HCT116 (cell line): ENCODE measurements at regions not wholly inside any gene's neighbourhood (a gene's known extent, or its start where the extent isn't known, plus 50 kb on each side); places are given as distances from the start of the nearest gene placed in this dataset.
"Not testable (repeated sequence)": the region's sequence is repeated elsewhere in the genome, so short reads cannot be mapped to it uniquely, and the experiment has no call there.

ENCODE experiments used
- ATAC-seq: fragments of 200-7000 bp; cut with Tn5 transposase; 2 replicates; pipeline ENCODE4 v1.9.1; 2020; ENCODE audit warnings: mild to moderate bottlenecking, moderate library complexity
- BruUV-seq: library from RNA; stranded (reverse); fragments of 400-500 nt; replicated peaks from 2 replicates; lab custom pipeline; 2021; lab: Mats Ljungman, UMichigan
- CTCF ChIA-PET: fragments of 300-600 bp; sonication (Branson Sonifier 250); formaldehyde crosslinking; loops from one replicate; lab custom pipeline; 2021; ENCODE audit warnings: antibody characterized with exemption; lab: Charles Lee
- POLR2A ChIA-PET: fragments of 300-600, 350-600 bp; sonication (Branson Sonifier 250); formaldehyde crosslinking; loops from one replicate; lab custom pipeline; 2021; ENCODE audit warnings: antibody characterized with exemption; lab: Charles Lee
- RAD21 ChIA-PET, 2 experiments: fragments of 300-600 bp; sonication (Branson Sonifier 250); formaldehyde crosslinking; loops; one replicate each; lab custom pipeline; 2023; ENCODE audit warnings: low total read pairs in 2 of 2; ENCODE audit not compliant: uncharacterized antibody in 2 of 2, unreplicated experiment in 2 of 2, low non-redundant PET in 1 of 2; lab: Charles Lee
- DNase-seq: peaks from one replicate; pipeline ENCODE4 v3.0.0-alpha.2; 2010; ENCODE audit warnings: low read depth, low spot score
- H2AFZ ChIP-seq: fragments of 200-600 bp; shearing (Covaris generic), sonication (generic); 2 replicates; pipeline ENCODE4 v1.6.1; 2017; ENCODE audit warnings: low read depth, mixed run types, mixed read lengths, antibody characterized with exemption, low read length; ENCODE audit not compliant: poor library complexity, severe bottlenecking
- H3K27ac ChIP-seq: 2 replicates; pipeline ENCODE4 v1.5.1; 2012; ENCODE audit warnings: low read depth, low read length
- H3K27me3 ChIP-seq: fragments of 200-600 bp; sonication (generic); 2 replicates; pipeline ENCODE4 v1.6.1; 2016; ENCODE audit warnings: mixed run types, low read length, mixed read lengths; ENCODE audit not compliant: insufficient read depth
- H3K36me3 ChIP-seq, 2 experiments: fragments of 200-500 bp in 1 of 2; fragments of 200-600 bp in 1 of 2; sonication (Bioruptor generic) in 1 of 2; sonication (generic) in 1 of 2; 2 replicates each; pipeline versions ENCODE4 v1.5.1 to v1.6.1; 2014 to 2016; ENCODE audit warnings: low read length in 2 of 2, inconsistent platforms in 1 of 2, mixed read lengths in 1 of 2, mixed run types in 1 of 2; ENCODE audit not compliant: insufficient read depth in 2 of 2, control insufficient read depth in 1 of 2
- H3K4me1 ChIP-seq, 2 experiments: fragments of 200-600 bp in 1 of 2; sonication (generic) in 1 of 2; 2 replicates each; pipeline versions ENCODE4 v1.5.1 to v1.6.1; 2012 to 2017; ENCODE audit warnings: low read length in 2 of 2, inconsistent platforms in 1 of 2, mild to moderate bottlenecking in 1 of 2, mixed read lengths in 1 of 2, mixed run types in 1 of 2, moderate library complexity in 1 of 2; ENCODE audit not compliant: insufficient read depth in 2 of 2, control insufficient read depth in 1 of 2
- H3K4me2 ChIP-seq: fragments of 200-600 bp; sonication (generic); 2 replicates; pipeline ENCODE4 v1.6.1; 2017; ENCODE audit warnings: mixed run types, low read length, mixed read lengths
- H3K4me3 ChIP-seq, 2 experiments: fragments of 200-600 bp in 1 of 2; sonication (generic) in 1 of 2; replicated peaks in 1 of 2; 2 replicates each; pipeline ENCODE4 v1.5.1; 2011 to 2016; ENCODE audit warnings: low read length in 2 of 2, control low read depth in 1 of 2, low read depth in 1 of 2, mild to moderate bottlenecking in 1 of 2, mixed read lengths in 1 of 2, mixed run types in 1 of 2
- H3K79me2 ChIP-seq: fragments of 200-600 bp; sonication (generic); 2 replicates; pipeline ENCODE4 v1.6.1; 2017; ENCODE audit warnings: mild to moderate bottlenecking, mixed run types, low read length, moderate library complexity, mixed read lengths; ENCODE audit not compliant: insufficient read depth
- H3K9ac ChIP-seq: fragments of 200-600 bp; sonication (generic); 2 replicates; pipeline ENCODE4 v1.6.1; 2016; ENCODE audit warnings: low read length, mixed read lengths
- H3K9me2 ChIP-seq: fragments of 200-600 bp; sonication (generic), shearing (Covaris generic); 2 replicates; pipeline ENCODE4 v1.6.1; 2017; ENCODE audit warnings: mixed run types, mild to moderate bottlenecking, moderate library complexity; ENCODE audit not compliant: insufficient read depth
- H3K9me3 ChIP-seq, 2 experiments: fragments of 200-500 bp in 1 of 2; fragments of 200-600 bp in 1 of 2; sonication (Bioruptor generic) in 1 of 2; sonication (generic) in 1 of 2; 2 replicates each; pipeline ENCODE4 v1.6.1; 2014 to 2017; ENCODE audit warnings: low read length in 2 of 2, mixed read lengths in 2 of 2, inconsistent platforms in 1 of 2, low read depth in 1 of 2, mild to moderate bottlenecking in 1 of 2, mixed run types in 1 of 2, moderate library complexity in 1 of 2; ENCODE audit not compliant: control insufficient read depth in 1 of 2, insufficient read depth in 1 of 2
- H4K20me1 ChIP-seq: fragments of 200-600 bp; sonication (generic), shearing (Covaris generic); 2 replicates; pipeline ENCODE4 v1.6.1; 2017; ENCODE audit warnings: mixed run types, mild to moderate bottlenecking, moderate library complexity; ENCODE audit not compliant: insufficient read depth
- CBX3 ChIP-seq: IDR thresholded peaks from 2 replicates; pipeline ENCODE4 v1.6.1; 2012; ENCODE audit warnings: low read depth
- CEBPB ChIP-seq: IDR thresholded peaks from 2 replicates; pipeline ENCODE4 v1.6.1; 2012; ENCODE audit warnings: low read depth
- EZH2phosphoT487 ChIP-seq: fragments of 200-600 bp; IDR thresholded peaks from 2 replicates; pipeline ENCODE4 v1.6.1; 2018; ENCODE audit warnings: antibody characterized with exemption, borderline replicate concordance
- FOSL1 ChIP-seq: IDR thresholded peaks from 2 replicates; pipeline ENCODE4 v1.6.1; 2012; ENCODE audit warnings: low read depth
- POLR2A ChIP-seq: IDR thresholded peaks from 2 replicates; pipeline ENCODE4 v1.7.0; 2011; ENCODE audit warnings: borderline replicate concordance; ENCODE audit not compliant: insufficient read depth, insufficient read length; ENCODE audit errors: extremely low read depth
- RAD21 ChIP-seq: IDR thresholded peaks from 2 replicates; pipeline ENCODE4 v1.6.1; 2012; ENCODE audit warnings: low read depth, mild to moderate bottlenecking
- REST ChIP-seq: IDR thresholded peaks from 2 replicates; pipeline ENCODE4 v1.6.1; 2012; ENCODE audit warnings: low read depth
- SIN3A ChIP-seq: IDR thresholded peaks from 2 replicates; pipeline ENCODE4 v1.6.1; 2012; ENCODE audit warnings: low read depth
- SP1 ChIP-seq: IDR thresholded peaks from 2 replicates; pipeline ENCODE4 v1.6.1; 2012; ENCODE audit warnings: low read depth
- SRF ChIP-seq: IDR thresholded peaks from 2 replicates; pipeline ENCODE4 v1.6.1; 2012; ENCODE audit warnings: low read depth
- TCF7L2 ChIP-seq: IDR thresholded peaks from 2 replicates; pipeline ENCODE4 v1.7.0; 2011; ENCODE audit warnings: borderline replicate concordance, inconsistent platforms; ENCODE audit not compliant: insufficient read depth, insufficient read length; ENCODE audit errors: extremely low read depth
- ZNF274 ChIP-seq: fragments of 200-500 bp; sonication (Bioruptor generic); IDR thresholded peaks from 2 replicates; pipeline ENCODE4 v1.6.1; 2014; ENCODE audit warnings: mild to moderate bottlenecking, low read depth, low read length, inconsistent platforms
- intact Hi-C: fragments of 100-400 bp; cut with micrococcal nuclease; formaldehyde crosslinking; loops from 2 replicates; pipeline ENCODE4 v1.10.0; 2022

GRCh38 chr6:86407128-86407527, 530.2 kb upstream of the HTR1E start:
- no peak overlapping the region for H3K9ac ChIP-seq
- H3K36me3 ChIP-seq, result no peaks in the 10 kb centered on the region
- ChIA-PET RAD21 (no interaction called here), CTCF (no interaction called here), POLR2A (no interaction called here)
- no peak overlapping the region for H3K4me3 ChIP-seq
- BruUV-seq, result no TSS peak
- DNase-seq (no peak), ATAC-seq (no peak)
- no peaks in the 10 kb centered on the region for H3K4me1 ChIP-seq
- H3K79me2 ChIP-seq, result no peaks in the 10 kb centered on the region
- no peaks in the 10 kb centered on the region for H3K9me2 ChIP-seq
- H2AFZ ChIP-seq, result no peak overlapping the region
- H3K27me3 ChIP-seq, result no peaks in the 10 kb centered on the region
- no peak for TF ChIP-seq SP1
- no peak for TF ChIP-seq CBX3
- no peak for TF ChIP-seq REST
- TF ChIP-seq RAD21, result no peak
- no peak for TF ChIP-seq SRF
- no peak for TF ChIP-seq POLR2A
- no peak for TF ChIP-seq ZNF274
- no peak for TF ChIP-seq EZH2phosphoT487
- TF ChIP-seq TCF7L2, result no peak
- no peak for TF ChIP-seq FOSL1
- TF ChIP-seq SIN3A, result no peak
- TF ChIP-seq CEBPB, result no peak
- H4K20me1 ChIP-seq, result no peaks in the 10 kb centered on the region
- intact Hi-C loops, result no loop called here
- H3K4me2 ChIP-seq, result no peak overlapping the region
- H3K9me3 ChIP-seq, result no peaks in the 10 kb centered on the region
- no peak overlapping the region for H3K27ac ChIP-seq

DNA sequence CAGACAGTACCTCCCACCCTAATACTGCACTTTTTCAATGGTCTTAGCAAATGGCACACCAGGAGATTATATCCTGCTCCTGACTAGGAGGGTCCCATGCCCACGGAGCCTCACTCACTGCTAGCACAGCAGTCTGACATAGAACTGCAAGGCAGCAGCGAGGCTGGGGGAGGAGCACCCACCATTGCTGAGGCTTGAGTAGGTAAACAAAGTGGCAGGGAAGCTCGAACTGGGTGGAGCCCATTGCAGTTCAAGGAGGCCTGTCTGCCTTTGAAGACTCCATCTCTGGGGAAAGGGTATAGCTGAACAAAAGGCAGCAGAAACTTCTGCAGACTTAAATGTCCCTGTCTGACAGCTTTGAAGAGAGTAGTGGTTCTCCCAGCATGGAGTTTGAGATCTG, 544.5 kb upstream of the HTR1E start:
- BruUV-seq, H3K4me1 ChIP-seq, RAD21 ChIA-PET, H3K79me2 ChIP-seq, H3K9me3 ChIP-seq, ATAC-seq, H3K4me2 ChIP-seq, H3K36me3 ChIP-seq, H3K9me2 ChIP-seq, H3K9ac ChIP-seq, H3K27ac ChIP-seq, CTCF ChIA-PET, DNase-seq, H2AFZ ChIP-seq, POLR2A ChIA-PET, intact Hi-C loops, H3K27me3 ChIP-seq, H3K4me3 ChIP-seq, H4K20me1 ChIP-seq: not testable (repeated sequence)
